CD4-positive, alpha-beta T cell treated with Interleukin-15 for 4 hours (primary cell): ENCODE measurements at regions not wholly inside any gene's neighbourhood (a gene's known extent, or its start where the extent isn't known, plus 50 kb on each side); places are given as distances from the start of the nearest gene placed in this dataset.
"Not testable (repeated sequence)": the region's sequence is repeated elsewhere in the genome, so short reads cannot be mapped to it uniquely, and the experiment has no call there.

Experiments
- DNase-seq: peaks from one replicate; pipeline ENCODE4 v3.0.0-alpha.2; 2020; ENCODE audit warnings: low spot score

DNA sequence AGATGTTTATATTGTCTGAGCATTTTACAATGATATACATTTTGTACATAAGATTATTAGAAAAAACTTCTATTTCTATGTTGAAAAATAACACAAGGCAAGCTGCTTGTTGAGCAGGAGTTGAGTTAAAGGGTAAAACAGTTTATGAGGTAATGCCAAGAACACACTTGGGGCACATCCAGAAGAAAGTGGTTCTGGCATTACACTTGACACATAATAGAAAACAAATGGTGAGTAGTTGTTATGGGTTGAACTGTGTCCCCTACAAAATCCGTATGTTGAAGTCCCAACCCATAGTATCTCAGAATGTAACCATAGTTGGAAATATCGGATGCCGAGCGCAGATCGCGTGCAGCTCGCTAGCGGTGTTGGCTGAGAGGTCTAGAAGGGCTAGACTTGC lies 354.3 kb upstream of the GOT2 start:
- no peak for DNase-seq

GRCh38 chr16:59087641-59088040 lies 353.5 kb upstream of the GOT2 start:
- DNase-seq = no peak

- no peak for DNase-seq
Measured at GRCh38 chr16:59067205-59067604, 333.1 kb upstream of the GOT2 start.

DNA sequence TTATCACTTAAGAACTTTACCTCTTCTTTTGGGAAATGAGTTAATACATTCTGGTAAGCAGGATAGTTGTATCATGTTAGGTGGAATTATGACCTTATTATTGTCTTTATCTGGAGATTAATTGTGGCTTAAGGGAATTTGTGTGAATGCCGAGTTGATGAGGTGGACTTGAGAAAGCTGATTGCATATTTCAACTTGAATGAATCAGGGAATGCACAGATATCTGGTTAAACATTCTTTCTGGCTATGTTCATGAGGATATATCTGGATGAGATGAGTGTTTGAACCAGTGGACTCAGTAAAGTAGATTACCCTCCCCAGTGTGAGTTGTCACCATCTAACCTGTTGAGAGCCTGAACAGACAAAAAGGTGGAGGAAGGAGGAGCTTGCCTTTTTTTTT lies 326.1 kb upstream of the GOT2 start:
- DNase-seq = no peak

DNA sequence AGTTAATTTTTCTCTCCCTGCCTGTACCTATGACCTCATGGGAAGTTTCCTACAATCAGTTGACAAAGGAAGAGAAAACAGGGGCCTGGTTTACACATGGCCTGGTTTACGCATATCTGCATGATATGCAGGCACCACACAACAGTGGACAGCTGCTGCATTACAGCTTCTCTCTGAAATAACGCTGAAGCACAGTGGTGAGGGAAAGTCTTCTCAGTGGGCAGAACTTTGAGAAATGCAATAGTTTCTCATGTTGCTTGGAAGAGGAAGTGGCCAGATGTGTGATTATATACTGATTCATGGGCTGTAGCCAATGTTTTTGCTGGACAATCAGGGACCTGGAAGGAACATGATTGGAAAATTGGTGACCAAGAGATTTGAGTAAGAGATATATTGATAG lies 324.1 kb upstream of the GOT2 start:
- DNase-seq = no peak

DNA sequence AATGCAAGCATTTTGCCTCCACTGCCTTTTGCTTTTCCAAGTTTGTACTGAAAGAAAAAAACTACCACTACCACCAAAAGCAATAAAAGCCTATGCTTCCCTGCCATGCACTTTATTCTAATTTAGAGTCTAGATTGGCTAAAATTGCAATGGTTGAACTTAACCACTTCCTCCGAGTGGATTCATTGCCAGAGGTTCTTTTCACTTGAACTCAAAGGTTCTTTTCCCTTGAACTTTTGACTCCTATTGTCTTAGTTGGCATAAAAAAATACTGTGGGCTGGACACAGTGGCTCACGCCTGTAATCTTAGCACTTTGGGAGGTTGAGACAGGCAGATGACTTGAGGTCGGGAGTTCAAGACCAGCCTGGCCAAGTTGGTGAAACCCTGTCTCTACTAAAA lies 319.8 kb upstream of the GOT2 start:
- DNase-seq = no peak

- DNase-seq = no peak
Measured at GRCh38 chr16:59052231-59052630, 318.1 kb upstream of the GOT2 start.

- no peak for DNase-seq
Measured at GRCh38 chr16:59048876-59049275, 314.8 kb upstream of the GOT2 start.

GRCh38 chr16:59047114-59047513 lies 313.0 kb upstream of the GOT2 start:
- DNase-seq = no peak

- no peak for DNase-seq
Measured at GRCh38 chr16:59046335-59046734, 312.2 kb upstream of the GOT2 start.

GRCh38 chr16:59045501-59045900 lies 311.4 kb upstream of the GOT2 start:
- no peak for DNase-seq

DNA sequence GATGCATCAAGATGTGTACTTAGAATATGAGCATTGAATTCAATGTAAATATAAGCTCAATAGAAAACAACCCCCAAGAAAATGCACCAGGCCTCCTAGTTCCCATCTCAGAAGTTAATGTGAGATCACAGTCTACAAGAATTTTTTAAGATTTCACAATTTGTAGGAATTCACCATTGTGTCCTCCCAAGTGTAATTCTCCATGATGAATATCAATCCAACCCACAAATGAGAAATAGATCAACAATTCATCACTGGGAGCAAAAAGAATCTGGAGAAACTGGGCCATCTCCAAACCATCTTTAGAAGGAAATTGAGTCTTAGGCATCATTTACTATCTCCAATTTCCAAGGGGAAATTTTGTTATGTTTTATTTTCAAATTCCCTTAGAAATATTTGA lies 310.5 kb upstream of the GOT2 start:
- DNase-seq = no peak

DNA sequence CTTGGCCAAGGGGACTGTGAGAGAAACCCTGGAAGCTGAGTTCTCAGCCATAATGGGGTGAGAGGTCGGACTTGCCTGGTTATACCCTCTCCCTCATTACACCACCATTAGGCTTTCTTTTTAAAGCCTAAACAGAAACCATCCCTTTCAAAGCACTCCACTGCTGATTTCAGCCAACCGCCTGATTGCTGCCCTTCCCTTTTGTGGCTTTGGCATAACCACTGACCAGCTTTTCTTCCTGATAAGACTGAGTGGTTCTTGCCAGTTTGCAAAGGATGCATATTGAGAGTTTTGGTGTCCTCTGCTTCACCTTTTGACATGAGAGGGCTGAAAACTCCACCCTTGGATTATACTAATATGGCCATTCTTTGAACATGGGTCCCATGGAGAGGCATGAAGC lies 308.2 kb upstream of the GOT2 start:
- DNase-seq = no peak

- DNase-seq = no peak
Measured at GRCh38 chr16:59039066-59039720, 305.1 kb upstream of the GOT2 start.

DNA sequence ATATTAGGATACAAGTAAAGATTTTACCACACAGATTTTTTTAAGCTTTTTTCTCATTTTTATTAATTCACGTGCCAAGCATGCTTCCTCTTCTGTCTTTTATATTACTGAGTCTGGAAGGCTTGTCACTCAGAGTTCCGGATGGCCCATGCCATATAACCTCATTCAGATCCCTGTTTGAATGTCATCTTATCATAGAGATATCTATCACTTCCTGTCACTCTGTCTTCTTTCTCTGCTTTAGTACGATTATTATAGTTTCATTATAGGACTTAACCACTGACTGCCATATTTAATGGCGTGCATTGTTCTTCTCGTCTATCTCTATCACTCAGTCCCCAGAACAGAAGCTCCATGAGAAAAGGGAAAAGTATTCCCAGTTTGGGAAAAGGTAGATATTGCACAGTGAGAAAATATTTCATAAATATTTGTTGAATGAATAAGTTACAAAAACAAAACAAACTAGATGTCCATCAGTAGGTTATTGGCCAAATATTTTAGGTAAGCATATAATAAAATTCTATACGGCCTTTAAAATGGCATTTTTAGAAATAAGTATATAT lies 296.9 kb upstream of the GOT2 start:
- DNase-seq = no peak

GRCh38 chr16:59021751-59022150 lies 287.6 kb upstream of the GOT2 start:
- DNase-seq = no peak

- no peak for DNase-seq
Measured at GRCh38 chr16:59013930-59014329, 279.8 kb upstream of the GOT2 start.

GRCh38 chr16:58999762-59000161 lies 265.6 kb upstream of the GOT2 start:
- no peak for DNase-seq

GRCh38 chr16:58992755-58993154 lies 258.6 kb upstream of the GOT2 start:
- DNase-seq = not testable (repeated sequence)

GRCh38 chr16:58983181-58983965 lies 249.3 kb upstream of the GOT2 start:
- not testable (repeated sequence) for DNase-seq

DNA sequence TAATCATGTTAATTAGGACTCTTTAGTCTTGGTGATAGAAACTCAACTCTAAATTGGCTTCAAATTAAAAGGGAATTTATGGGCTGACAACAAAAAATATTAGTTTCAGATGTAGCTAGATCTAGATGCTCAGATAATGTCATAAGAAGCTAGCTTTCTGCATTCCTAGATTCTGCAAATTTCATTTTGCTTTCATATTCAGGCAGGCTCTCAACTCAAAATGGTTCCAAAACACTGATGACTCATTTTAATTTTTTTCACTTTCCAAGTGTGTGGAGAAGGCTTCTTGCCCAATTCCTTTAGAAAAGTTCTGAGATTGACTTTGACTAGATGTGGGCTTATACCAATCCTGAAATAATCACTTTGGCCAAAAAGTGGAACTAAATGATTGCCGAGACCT lies 236.7 kb upstream of the GOT2 start:
- no peak for DNase-seq

DNA sequence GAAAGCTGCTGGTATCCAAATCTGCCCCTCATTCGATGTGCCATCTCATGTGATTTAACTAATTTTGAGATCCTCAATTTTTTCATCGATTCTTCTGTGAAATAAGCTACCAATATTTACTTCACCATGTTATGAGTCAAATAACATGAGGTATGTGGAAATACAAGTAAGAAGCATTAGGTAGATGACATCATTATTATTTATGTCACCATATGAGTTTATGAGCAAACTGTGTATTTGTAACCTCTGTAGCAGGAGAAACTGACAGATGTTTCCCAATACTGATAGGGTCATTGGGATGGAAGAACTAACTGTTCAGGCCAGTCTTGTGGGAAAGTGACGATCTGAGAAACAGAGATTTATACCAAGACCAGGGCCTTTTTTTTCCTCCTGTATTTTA lies 229.4 kb upstream of the GOT2 start:
- DNase-seq = no peak

DNA sequence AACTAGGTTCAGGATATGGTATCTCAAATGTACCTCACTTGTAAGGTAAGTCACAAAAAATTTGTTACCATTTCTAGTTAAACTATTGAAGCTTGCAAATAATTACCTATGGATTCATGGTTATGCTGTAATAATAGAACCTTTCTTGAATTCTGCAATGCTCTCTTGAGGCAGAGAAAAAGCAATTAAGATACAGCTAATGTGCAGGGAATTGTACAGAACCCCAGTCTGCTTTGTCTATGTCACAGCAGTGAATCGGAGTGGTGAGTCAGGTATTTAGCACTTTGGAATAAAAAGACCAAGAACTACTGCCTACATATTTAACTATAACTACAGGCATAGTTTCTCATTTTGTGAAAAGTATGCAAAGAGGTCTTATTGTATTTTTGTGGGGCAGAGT lies 228.7 kb upstream of the GOT2 start:
- no peak for DNase-seq

DNA sequence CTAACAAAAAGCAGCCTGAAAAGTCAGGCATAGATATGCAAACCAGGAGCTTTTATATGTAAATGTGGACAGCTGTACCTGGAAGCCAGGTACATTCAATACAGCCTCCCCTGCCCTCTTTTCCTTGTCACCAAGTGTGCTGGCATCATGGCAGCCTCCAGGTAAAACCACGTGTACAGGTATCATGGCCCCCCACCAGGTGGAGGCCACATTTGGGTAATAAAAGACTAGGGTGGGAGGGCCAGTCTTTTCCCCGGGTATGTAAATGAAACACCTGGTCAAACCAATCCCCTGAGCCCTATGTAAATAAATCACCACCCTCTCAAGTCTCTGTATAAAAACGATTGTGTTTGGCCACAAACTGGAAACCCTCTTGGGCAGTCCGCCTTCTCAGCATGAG lies 226.4 kb upstream of the GOT2 start:
- DNase-seq = no peak
